H9 (cell line): ENCODE measurements at regions not wholly inside any gene's neighbourhood (a gene's known extent, or its start where the extent isn't known, plus 50 kb on each side); places are given as distances from the start of the nearest gene placed in this dataset.

Source experiments
- DNase-seq: peaks from one replicate; pipeline ENCODE4 v3.0.0-alpha.2; 2017
- H2AFZ ChIP-seq: one replicate; pipeline ENCODE4 v1.6.1; 2013; ENCODE audit warnings: mild to moderate bottlenecking, low read length, control low read depth, moderate library complexity
- H2AK5ac ChIP-seq: 2 replicates; pipeline ENCODE4 v1.6.1; 2013; ENCODE audit warnings: low read length, control low read depth, mixed read lengths; ENCODE audit not compliant: insufficient read length
- H2BK120ac ChIP-seq: one replicate; pipeline ENCODE4 v1.6.1; 2013; ENCODE audit warnings: low read depth, mild to moderate bottlenecking, low read length, control low read depth, inconsistent platforms; ENCODE audit not compliant: poor library complexity, severe bottlenecking
- H2BK12ac ChIP-seq: 2 replicates; pipeline ENCODE4 v1.6.1; 2013; ENCODE audit warnings: low read length, control low read depth, mixed read lengths, low read depth; ENCODE audit not compliant: insufficient read length
- H2BK15ac ChIP-seq: 2 replicates; pipeline ENCODE4 v1.6.1; 2013; ENCODE audit warnings: low read depth, low read length, control low read depth
- H2BK20ac ChIP-seq: one replicate; pipeline ENCODE4 v1.6.1; 2013; ENCODE audit warnings: low read depth, mild to moderate bottlenecking, low read length, control low read depth, inconsistent platforms; ENCODE audit not compliant: poor library complexity, severe bottlenecking
- H2BK5ac ChIP-seq: 2 replicates; pipeline ENCODE4 v1.6.1; 2013; ENCODE audit warnings: low read length, control low read depth, mixed read lengths; ENCODE audit not compliant: insufficient read length
- H3K14ac ChIP-seq: 2 replicates; pipeline ENCODE4 v1.6.1; 2013; ENCODE audit warnings: low read length, control low read depth; ENCODE audit not compliant: insufficient read depth
- H3K18ac ChIP-seq: 2 replicates; pipeline ENCODE4 v1.6.1; 2013; ENCODE audit warnings: low read depth, mild to moderate bottlenecking, mixed read lengths, low read length, control low read depth; ENCODE audit not compliant: insufficient read length
- H3K23ac ChIP-seq: 2 replicates; pipeline ENCODE4 v1.6.1; 2013; ENCODE audit warnings: low read length, control low read depth, mixed read lengths, low read depth; ENCODE audit not compliant: insufficient read length
- H3K23me2 ChIP-seq: 2 replicates; pipeline ENCODE4 v1.6.1; 2013; ENCODE audit warnings: low read depth, mild to moderate bottlenecking, mixed read lengths, low read length, control low read depth; ENCODE audit not compliant: insufficient read length, poor library complexity, severe bottlenecking
- H3K27ac ChIP-seq: 2 replicates; pipeline ENCODE4 v1.5.1; 2013; ENCODE audit warnings: low read length, control low read depth, mixed read lengths, low read depth; ENCODE audit not compliant: insufficient read length
- H3K27me3 ChIP-seq: 2 replicates; pipeline ENCODE4 v1.6.1; 2013; ENCODE audit warnings: low read length, control low read depth, inconsistent platforms; ENCODE audit not compliant: insufficient read depth
- H3K4ac ChIP-seq: 2 replicates; pipeline ENCODE4 v1.6.1; 2013; ENCODE audit warnings: low read depth, mild to moderate bottlenecking, control low read depth, inconsistent platforms, low read length, moderate library complexity
- H3K4me1 ChIP-seq: 2 replicates; pipeline ENCODE4 v1.6.1; 2013; ENCODE audit warnings: low read length, control low read depth, inconsistent platforms; ENCODE audit not compliant: insufficient read depth
- H3K4me2 ChIP-seq: 2 replicates; pipeline ENCODE4 v1.6.1; 2013; ENCODE audit warnings: low read length, control low read depth, mixed read lengths; ENCODE audit not compliant: insufficient read length, insufficient read depth
- H3K56ac ChIP-seq: 2 replicates; pipeline ENCODE4 v1.6.1; 2013; ENCODE audit warnings: low read depth, mild to moderate bottlenecking, mixed read lengths, low read length, control low read depth; ENCODE audit not compliant: insufficient read length
- H3K79me1 ChIP-seq: 2 replicates; pipeline ENCODE4 v1.6.1; 2013; ENCODE audit warnings: low read depth, mild to moderate bottlenecking, moderate library complexity, low read length, control low read depth, inconsistent platforms; ENCODE audit not compliant: insufficient read depth, poor library complexity, severe bottlenecking
- H3K79me2 ChIP-seq: 2 replicates; pipeline ENCODE4 v1.6.1; 2013; ENCODE audit warnings: low read length, control low read depth, inconsistent platforms; ENCODE audit not compliant: insufficient read depth
- H3K9ac ChIP-seq: 2 replicates; pipeline ENCODE4 v1.6.1; 2013; ENCODE audit warnings: low read length, control low read depth, mixed read lengths; ENCODE audit not compliant: insufficient read length; ENCODE audit errors: extremely low read depth
- H3K9me3 ChIP-seq: one replicate; pipeline ENCODE4 v1.6.1; 2013; ENCODE audit warnings: low read depth, low read length, inconsistent platforms; ENCODE audit not compliant: control insufficient read depth
- H3T11ph ChIP-seq: one replicate; pipeline ENCODE4 v1.6.1; 2013; ENCODE audit warnings: mild to moderate bottlenecking, low read length, control low read depth, inconsistent platforms
- H4K20me1 ChIP-seq: one replicate; pipeline ENCODE4 v1.6.1; 2013; ENCODE audit not compliant: control insufficient read depth, insufficient read length, insufficient read depth
- H4K5ac ChIP-seq: 2 replicates; pipeline ENCODE4 v1.6.1; 2013; ENCODE audit warnings: low read depth, mild to moderate bottlenecking, mixed read lengths, low read length, control low read depth; ENCODE audit not compliant: insufficient read length
- H4K8ac ChIP-seq: replicated peaks from 2 replicates; pipeline ENCODE4 v1.6.1; 2013; ENCODE audit warnings: low read length, control low read depth, mixed read lengths, low read depth; ENCODE audit not compliant: insufficient read length
- H4K91ac ChIP-seq: 2 replicates; pipeline ENCODE4 v1.6.1; 2013; ENCODE audit warnings: low read depth, mild to moderate bottlenecking, moderate library complexity, mixed read lengths, low read length, control low read depth; ENCODE audit not compliant: insufficient read length
- H3K27ac Mint-ChIP-seq, 3 experiments: 2 replicates in 2 of 3; 3 replicates in 1 of 3; pipeline ENCODE4 v1.8.0; 2020 to 2021; ENCODE audit warnings: mixed read lengths in 3 of 3, mild to moderate bottlenecking in 1 of 3, moderate library complexity in 1 of 3
- H3K27me3 Mint-ChIP-seq: 2 replicates; pipeline ENCODE4 v1.8.0; 2021; ENCODE audit warnings: low read depth, mild to moderate bottlenecking, moderate library complexity, mixed read lengths
- H3K36me3 Mint-ChIP-seq, 3 experiments: 2 replicates in 2 of 3; 3 replicates in 1 of 3; pipeline ENCODE4 v1.8.0; 2020 to 2021; ENCODE audit warnings: low read depth in 3 of 3, mixed read lengths in 3 of 3; ENCODE audit not compliant: insufficient read depth in 1 of 3
- H3K4me1 Mint-ChIP-seq, 2 experiments: 2 replicates each; pipeline ENCODE4 v1.8.0; 2020; ENCODE audit warnings: mixed read lengths in 2 of 2
- H3K4me3 Mint-ChIP-seq, 2 experiments: 2 replicates in 1 of 2; 3 replicates in 1 of 2; pipeline ENCODE4 v1.8.0; 2020 to 2021; ENCODE audit warnings: mild to moderate bottlenecking in 2 of 2, mixed read lengths in 2 of 2, moderate library complexity in 1 of 2
- H3K9me3 Mint-ChIP-seq, 2 experiments: 2 replicates in 1 of 2; 3 replicates in 1 of 2; pipeline ENCODE4 v1.8.0; 2020; ENCODE audit warnings: mild to moderate bottlenecking in 2 of 2, mixed read lengths in 2 of 2, moderate library complexity in 1 of 2
- CTCF ChIP-seq: fragments of 200-600 bp; sonication (generic); conservative IDR thresholded peaks from 3 replicates; pipeline ENCODE4 v1.8.0; 2021; ENCODE audit warnings: antibody characterized with exemption, mild to moderate bottlenecking
- WGBS: extraction: QIAGEN DNeasy Blood & Tissue Kit; methylation state at CpG from one replicate; pipeline ENCODE4 v1.1.7; 2013; ENCODE audit warnings: missing lambda C conversion rate, low lambda C conversion rate, mixed read lengths; ENCODE audit not compliant: insufficient read length; ENCODE audit errors: extremely low coverage; 5-methylcytosine and 5-hydroxymethylcytosine counted together

- H3K79me1 ChIP-seq: no peaks in the 10 kb centered on the region
- H4K8ac ChIP-seq: no peak overlapping the region
- H3K56ac ChIP-seq: no peak overlapping the region
- no peak overlapping the region for H4K91ac ChIP-seq
- no peak overlapping the region for H3T11ph ChIP-seq
- no peaks in the 10 kb centered on the region for H3K4me1 ChIP-seq
- TF ChIP-seq CTCF: no peak
- Mint-ChIP-seq H3K27ac (no peak overlapping the region), H3K4me3 (no peak overlapping the region), H3K36me3 (no peaks in the 10 kb centered on the region), H3K9me3 (peaks cover 0 to 2% of the 10 kb centered on the region in 2 experiments; a peak in 1 of 5 replicates), H3K27me3 (no peaks in the 10 kb centered on the region), H3K4me1 (no peaks in the 10 kb centered on the region)
- H2AK5ac ChIP-seq: no peak overlapping the region
- H3K23ac ChIP-seq: no peak overlapping the region
- no peak overlapping the region for H2BK15ac ChIP-seq
- H3K9me3 ChIP-seq: no peaks in the 10 kb centered on the region
- no peak overlapping the region for H3K9ac ChIP-seq
- H3K4me2 ChIP-seq: no peak overlapping the region
- no peaks in the 10 kb centered on the region for H3K27me3 ChIP-seq
- H3K4ac ChIP-seq: no peak overlapping the region
- no peak overlapping the region for H2AFZ ChIP-seq
- H2BK20ac ChIP-seq: no peak overlapping the region
- no peak overlapping the region for H4K5ac ChIP-seq
- no peak overlapping the region for H2BK5ac ChIP-seq
- H2BK12ac ChIP-seq: no peak overlapping the region
- no peaks in the 10 kb centered on the region for H4K20me1 ChIP-seq
- no peaks in the 10 kb centered on the region for H3K79me2 ChIP-seq
- WGBS: no CpG with 5 or more reads among the region's 4 CpGs
- H3K27ac ChIP-seq: no peak overlapping the region
- H3K23me2 ChIP-seq: no peaks in the 10 kb centered on the region
- DNase-seq: no peak
- H3K14ac ChIP-seq: no peak overlapping the region
- H2BK120ac ChIP-seq: no peak overlapping the region
- no peak overlapping the region for H3K18ac ChIP-seq
These were observed 106.8 kb upstream of the FBN2 start for GRCh38 chr5:128644863-128645262.
